ENCODE measurements at regions not wholly inside any gene's neighbourhood (a gene's known extent, or its start where the extent isn't known, plus 50 kb on each side); places are given as distances from the start of the nearest gene placed in this dataset.

DNA sequence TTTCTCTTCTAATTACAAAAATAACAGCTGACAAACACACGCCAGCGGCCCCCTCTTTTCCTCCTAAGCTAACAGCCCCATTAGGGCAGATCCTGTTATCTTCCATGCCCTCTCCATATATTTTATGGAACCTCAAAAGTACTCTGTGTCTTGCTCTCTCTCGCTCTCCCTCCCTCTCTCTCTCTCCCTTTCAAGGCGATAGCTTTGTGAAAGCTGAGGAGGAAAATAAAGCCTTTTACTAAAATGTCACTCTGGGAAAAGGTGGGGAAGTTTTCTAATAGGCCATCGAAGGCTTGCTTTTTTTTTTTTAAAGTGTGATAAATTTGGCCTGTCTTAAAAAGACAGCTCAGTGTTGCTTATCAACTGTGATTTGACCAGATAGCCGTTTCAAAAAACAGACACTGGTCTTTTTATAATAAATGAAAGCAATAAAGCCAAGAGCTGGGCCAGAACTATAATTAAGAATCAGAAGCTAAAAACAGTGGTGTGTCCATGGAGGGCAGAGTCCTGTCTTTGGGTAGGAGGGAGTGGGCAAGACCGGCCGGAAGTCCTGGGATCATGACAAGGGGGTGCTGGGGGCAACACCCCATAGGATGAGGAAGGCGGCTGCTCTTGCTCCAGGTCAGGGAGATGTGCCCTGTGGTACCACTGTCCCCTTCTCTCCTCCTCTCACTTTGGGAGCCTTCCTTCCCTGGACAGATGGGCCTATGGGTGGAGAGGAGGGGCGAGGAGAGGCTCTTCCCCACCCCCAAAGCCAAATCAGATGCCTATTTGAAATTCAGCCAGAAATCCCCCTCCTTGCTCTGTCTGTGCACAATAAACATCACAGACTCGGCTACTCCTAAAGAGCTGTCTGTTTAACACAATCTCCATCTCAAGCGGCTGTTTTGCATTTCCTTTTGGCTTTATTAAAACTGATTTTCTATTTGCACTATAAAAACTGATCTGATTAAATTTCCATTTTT is 267.2 kb downstream of the BUD13 start:
- TF ChIP-seq, protein P1, sequence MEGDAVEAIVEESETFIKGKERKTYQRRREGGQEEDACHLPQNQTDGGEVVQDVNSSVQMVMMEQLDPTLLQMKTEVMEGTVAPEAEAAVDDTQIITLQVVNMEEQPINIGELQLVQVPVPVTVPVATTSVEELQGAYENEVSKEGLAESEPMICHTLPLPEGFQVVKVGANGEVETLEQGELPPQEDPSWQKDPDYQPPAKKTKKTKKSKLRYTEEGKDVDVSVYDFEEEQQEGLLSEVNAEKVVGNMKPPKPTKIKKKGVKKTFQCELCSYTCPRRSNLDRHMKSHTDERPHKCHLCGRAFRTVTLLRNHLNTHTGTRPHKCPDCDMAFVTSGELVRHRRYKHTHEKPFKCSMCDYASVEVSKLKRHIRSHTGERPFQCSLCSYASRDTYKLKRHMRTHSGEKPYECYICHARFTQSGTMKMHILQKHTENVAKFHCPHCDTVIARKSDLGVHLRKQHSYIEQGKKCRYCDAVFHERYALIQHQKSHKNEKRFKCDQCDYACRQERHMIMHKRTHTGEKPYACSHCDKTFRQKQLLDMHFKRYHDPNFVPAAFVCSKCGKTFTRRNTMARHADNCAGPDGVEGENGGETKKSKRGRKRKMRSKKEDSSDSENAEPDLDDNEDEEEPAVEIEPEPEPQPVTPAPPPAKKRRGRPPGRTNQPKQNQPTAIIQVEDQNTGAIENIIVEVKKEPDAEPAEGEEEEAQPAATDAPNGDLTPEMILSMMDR (IDR thresholded peaks at IDR 0.05; ENCODE audit: low read depth, low read length): no peak
- no peak for TF ChIP-seq EZH2phosphoT487 (IDR thresholded peaks at IDR 0.05; ENCODE audit: low read depth)

Measured in OCI-LY3 (cell line).